ENCODE measurements at regions not wholly inside any gene's neighbourhood (a gene's known extent, or its start where the extent isn't known, plus 50 kb on each side); places are given as distances from the start of the nearest gene placed in this dataset.

GRCh38 chr2:204278454-204278853 is 266.8 kb upstream of the PARD3B start:
- TF ChIP-seq, protein P1, sequence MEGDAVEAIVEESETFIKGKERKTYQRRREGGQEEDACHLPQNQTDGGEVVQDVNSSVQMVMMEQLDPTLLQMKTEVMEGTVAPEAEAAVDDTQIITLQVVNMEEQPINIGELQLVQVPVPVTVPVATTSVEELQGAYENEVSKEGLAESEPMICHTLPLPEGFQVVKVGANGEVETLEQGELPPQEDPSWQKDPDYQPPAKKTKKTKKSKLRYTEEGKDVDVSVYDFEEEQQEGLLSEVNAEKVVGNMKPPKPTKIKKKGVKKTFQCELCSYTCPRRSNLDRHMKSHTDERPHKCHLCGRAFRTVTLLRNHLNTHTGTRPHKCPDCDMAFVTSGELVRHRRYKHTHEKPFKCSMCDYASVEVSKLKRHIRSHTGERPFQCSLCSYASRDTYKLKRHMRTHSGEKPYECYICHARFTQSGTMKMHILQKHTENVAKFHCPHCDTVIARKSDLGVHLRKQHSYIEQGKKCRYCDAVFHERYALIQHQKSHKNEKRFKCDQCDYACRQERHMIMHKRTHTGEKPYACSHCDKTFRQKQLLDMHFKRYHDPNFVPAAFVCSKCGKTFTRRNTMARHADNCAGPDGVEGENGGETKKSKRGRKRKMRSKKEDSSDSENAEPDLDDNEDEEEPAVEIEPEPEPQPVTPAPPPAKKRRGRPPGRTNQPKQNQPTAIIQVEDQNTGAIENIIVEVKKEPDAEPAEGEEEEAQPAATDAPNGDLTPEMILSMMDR (conservative IDR thresholded peaks at IDR 0.05 in 1 of 2, IDR thresholded peaks at IDR 0.05 in 1 of 2; ENCODE audit: low read depth in 1 of 2, low read length in 2 of 2): no peak
- TF ChIP-seq EZH2 (IDR thresholded peaks at IDR 0.05; ENCODE audit: low read length, missing control alignments): no peak
